Activated CD4-positive, alpha-beta T cell treated with anti-CD3 and anti-CD28 coated beads, Interleukin-2, amount 50 U/mL, for 1 hour (primary cell): ENCODE measurements at regions not wholly inside any gene's neighbourhood (a gene's known extent, or its start where the extent isn't known, plus 50 kb on each side); places are given as distances from the start of the nearest gene placed in this dataset.

ENCODE experiments used
- DNase-seq: peaks from one replicate; pipeline ENCODE4 v3.0.0-alpha.2; 2020

DNA sequence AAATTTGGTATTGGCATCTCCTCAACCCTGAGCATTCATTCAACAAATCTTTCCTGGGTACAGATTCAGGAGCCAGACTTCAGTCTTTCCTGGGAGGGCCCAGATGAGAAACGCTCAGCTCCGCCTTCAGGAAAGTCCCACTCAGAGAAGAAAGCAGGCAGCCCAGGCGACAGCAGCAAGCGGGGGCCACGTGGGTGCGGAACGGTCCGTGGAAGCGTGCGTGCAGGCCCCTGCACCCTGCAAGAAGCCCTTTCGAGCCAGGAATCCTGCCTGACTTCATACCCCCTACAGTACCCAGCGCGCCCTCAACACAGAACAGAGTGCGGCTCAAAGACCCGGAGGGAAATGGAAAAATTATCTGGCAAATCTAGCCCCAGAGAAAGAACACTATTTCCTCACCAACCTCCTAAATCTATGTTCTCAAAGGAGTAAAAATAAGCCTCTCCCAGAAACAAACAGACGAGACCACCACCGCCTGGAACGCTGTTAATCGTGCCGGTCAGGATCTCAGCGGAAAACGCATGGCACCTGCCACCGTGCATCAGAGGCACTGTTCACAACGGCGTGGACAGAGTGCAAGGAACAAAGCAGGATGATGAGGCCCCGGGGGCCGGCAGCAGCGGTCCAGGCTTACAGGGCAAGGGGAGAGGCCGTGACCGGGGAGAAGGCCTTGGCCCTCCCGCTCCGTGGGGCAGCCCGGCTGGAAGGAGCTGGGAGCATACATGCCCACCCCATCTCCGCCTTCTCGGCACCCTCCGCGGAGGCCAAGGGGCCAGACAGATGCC lies 318.3 kb downstream of the EIPR1 start:
- no peak for DNase-seq

DNA sequence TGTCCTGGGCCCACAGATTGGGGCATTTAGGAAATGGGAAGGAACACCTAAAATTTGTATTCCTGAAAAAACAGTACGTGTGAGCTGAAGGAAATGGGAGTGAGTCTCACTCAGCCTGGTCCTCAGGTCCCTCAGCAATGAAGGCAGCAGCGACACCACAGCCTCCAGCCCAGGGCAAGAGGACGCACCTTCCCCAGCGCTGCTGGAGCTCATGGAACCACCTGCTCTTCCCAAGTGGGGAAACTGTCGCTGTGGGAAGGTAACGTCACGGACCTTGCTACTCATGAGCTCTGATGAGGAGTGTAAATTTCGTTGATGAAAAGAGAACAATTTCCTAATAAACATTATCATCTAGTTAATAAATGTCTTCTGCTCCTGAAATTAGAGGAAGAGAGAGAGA lies 323.6 kb downstream of the EIPR1 start:
- no peak for DNase-seq

DNA sequence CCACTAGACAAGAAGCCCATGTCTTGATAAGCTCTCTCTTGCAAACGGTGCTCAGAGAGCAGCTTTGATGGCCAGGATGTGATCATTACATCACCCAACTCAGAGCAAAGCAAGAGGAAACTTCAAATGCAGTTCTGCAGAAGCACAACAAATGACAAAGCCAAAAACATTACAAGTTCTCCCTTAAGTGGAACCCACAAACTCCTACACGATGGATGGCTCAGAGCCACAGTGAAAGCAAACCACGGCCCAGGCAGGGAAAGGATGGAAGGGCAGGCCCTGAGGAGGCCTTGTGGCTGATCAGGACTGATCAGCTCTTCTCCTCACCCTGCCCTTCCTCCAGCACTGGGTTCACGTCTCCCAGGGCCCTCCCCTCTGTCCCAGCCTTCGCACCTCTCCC lies 326.4 kb downstream of the EIPR1 start:
- no peak for DNase-seq

DNA sequence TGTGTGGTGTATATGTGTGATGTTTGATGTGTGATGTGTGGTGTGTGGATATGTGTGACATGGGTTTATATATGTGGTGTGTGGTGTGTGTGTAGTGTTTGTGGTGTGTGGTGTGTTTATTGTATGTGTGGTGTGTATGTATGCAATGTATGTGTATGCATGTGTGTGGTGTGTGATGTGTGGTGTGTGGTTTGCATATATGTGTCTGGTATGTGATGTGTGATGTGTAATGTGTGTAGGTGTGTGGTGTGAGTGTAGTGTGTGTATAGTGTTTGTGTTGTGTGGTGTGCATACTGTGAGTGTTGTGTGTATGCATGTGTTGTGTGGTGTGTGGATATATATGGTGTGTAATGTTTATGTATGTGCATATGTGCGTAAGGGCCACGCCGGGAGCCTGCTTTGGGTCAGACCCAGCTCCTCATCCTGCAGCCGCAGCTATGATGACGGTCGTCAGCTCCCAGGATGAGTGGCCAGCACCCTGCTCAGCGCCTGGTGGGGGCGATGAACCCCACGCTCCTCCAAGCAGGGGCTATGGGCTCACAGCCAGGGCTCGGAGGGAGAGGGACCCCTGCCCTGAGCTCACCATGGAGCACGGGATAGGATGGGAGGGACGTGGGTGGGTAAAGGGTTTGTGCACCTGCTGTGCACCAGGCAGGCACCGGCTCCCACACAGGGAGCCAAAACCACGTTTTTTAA lies 331.3 kb downstream of the EIPR1 start:
- no peak for DNase-seq

DNA sequence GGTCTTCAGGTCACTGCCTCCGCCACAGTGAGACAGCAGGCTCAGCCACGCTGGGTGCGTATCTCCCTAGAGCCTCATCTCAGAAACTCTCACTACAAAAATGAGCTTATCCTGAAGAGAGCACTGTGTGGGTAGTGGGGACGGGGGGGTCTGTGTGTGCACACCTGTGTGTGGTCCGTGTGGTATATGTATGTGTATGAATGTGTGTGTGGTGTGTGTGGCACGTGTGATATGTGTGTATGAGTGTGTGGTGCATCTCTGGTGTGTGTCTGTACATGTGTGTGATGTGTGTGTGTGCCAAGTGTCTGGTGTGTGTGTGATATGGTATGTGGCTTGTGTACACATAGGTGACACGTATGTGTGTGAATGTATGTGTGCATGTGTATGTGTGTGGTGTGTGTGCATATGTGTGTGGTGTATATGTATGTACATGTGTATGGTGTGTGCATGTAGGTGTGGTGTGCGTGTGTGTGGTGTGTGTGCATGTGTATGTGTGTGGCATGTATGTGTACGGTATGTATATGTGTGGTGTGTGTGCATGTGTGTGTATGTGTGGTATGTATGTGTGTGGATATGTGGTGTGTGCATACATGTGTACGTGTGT lies 332.2 kb downstream of the EIPR1 start:
- DNase-seq: no peak

DNA sequence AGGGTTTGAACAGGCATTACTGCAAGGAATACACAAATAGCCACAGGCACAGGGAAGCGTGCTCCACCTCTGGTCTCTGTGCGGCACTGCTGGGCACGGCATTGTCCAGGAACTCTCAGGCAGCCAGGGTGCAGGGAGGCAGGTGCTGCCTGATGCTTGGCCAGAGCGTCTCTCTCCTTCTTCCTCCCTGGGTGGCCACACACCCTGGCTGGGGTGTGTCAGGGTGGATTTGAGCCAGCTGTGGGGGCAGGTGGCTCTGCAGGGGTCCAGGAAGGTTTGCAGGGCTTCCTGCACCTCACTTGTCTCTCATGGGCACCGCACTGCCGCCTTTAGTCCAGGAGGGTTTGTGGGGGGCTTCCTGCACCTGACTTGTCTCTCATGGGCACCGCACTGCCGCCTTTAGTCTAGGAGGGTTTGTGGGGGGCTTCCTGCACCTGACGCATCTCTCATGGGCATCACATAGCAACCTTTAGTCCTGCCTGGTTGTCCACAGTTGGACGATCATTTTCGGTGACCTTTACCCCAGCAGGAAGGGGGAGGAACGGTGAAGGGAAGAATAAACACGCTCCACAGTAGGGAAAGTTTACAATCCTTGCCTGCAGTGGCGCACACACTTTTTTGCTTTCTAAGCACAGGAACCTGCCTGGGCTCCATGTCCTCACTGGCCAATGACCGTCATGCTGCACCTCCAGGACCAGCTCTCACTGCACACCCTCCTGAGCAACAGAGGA lies 332.9 kb downstream of the EIPR1 start:
- DNase-seq: no peak

DNA sequence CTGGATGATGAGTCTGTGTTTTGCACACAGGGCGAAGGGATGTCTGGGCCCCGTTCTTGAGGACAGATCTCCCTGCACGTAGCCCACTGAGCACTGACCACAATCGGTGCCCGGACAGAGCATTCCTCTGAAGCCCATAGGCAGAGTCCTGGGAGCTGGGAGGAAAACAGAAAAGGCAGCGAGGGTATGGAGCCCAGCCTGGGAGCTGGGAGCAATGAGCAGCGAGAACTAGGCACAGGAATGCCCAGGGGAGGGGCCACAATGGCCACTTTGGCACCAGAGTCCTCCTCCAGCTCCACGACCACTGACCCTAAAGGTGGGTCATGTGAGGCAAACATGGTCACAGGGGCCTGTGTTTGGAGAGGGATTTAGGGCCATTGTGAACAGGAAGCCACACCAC lies 333.9 kb downstream of the EIPR1 start:
- no peak for DNase-seq

DNA sequence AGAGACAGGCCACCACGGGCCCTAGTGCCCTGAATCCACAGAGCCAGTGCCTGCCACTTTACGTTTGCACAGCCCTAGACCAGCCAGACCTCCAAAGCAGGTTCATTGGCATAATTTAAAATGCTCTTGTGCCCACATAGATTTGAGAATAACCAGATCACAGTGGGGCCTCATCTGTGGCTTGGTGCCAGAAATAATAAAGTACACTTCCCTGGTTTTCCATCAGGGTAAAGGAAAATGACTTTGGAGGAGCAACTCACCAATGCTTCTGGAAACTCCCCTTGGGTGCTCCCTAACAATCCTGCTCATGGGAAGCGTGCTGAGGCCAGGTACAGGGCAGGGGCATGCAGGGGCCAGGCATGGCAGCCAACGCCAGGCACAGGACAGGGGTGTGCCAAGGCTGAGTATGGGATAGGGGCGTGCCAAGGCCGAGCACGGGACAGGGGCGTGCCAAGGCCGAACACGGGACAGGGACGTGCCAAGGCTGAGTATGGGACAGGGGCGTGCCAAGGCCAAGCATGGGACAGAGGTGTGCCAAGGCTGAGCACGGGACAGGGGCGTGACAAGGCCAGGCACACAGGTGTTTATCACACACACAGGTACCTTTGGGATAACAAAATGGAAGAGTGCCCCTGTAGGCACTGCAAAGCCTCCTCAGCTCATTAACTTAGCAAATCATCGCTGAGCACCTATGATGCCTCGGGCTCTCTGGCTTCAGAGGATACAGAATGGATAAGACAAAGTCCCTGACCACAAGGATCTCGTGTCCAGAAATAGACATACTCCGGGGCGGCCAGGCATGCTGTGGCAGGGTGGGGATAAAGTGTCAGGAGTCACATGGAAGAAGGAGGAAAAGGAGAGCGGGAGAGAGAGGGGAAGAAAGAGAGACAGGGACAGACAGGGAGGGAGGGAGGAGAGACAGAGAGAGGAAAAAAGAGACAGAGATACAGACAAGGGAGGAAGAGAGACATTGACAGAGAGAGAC lies 334.7 kb downstream of the EIPR1 start:
- DNase-seq: no peak

DNA sequence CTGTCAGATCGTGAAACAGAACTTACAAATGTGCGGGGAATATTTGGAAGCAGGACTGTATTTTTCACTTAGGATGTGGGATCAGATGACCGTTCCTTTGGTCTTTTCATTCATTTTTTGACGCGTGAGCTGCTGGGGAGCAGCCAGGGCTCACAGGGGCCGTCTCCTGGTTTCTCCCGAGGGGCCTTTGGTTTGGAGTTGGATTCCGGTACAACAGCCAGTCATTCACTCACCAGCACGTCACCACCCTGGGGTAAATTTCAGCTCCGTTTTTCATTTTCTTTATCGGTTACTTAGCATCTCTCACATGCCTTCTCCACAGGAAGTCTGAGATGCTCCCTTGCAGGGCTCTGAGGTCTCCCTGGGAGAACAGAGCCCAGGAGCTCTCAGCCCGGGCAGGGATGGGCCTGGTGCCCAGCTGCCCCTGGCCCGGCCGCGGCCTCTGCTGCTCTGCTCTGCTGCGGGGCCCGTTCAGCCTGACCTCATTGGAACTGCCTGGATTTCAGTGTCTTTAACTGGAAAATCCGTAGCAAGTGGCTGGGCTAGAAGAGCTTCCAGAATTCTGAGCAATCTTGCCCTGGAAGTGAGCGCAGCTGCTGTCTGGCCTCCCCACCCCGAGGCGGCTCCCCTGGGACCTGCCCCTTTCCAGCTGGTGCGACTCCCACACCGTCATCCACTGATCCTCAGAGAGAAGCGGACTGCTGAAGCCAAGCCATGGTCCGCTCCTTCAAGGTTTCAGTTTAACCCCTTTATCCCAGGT lies 335.6 kb downstream of the EIPR1 start:
- no peak for DNase-seq

DNA sequence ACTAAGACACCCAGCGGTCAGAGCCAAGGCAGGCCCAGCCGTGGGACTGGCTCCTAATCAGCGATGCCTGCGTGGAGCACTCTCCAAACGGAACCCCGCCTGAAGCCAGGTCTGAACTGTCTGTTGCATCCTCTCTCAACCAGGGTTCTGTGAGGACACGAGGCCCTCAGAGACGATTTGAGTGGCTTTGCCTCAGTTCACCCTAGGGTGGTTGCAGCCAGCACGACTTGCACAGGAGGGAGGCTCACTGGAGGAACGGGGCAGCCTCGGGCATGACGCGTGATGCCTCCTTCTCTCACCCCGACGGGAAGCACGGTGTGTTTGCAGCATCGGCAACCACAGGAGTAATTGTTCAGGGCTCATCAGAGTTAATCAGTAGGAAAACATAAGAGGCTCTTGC lies 336.4 kb downstream of the EIPR1 start:
- DNase-seq: no peak

DNA sequence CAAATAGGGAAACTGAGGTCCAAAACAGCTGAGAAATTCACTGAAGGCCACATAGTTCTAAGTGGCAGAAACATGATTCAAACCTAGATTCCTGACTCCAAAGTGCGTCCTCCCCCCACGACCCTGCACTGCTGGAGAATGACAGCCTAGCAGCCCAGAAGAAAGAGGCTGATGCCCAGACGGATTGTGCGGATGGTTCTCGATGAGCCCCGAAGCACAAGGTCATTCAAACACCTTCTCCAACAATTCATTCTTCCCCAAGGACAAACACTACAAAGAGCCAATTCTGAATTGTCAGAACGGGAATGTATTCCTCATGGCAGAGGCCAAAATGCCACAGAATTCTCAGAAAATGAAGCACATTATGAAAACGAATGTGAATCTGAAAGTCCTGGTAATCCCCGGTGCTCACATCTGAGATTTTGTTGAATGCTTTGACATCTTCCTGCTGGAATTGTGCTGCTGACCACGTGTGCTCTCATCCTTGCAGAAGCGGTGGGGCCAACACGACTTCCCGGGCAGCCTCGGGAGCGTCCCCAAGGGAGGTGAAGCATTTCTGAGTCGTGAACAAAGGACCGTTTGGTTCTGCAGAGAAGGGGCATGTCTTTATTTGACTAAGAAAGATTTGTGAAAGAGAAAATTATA lies 337.0 kb downstream of the EIPR1 start:
- DNase-seq: no peak

DNA sequence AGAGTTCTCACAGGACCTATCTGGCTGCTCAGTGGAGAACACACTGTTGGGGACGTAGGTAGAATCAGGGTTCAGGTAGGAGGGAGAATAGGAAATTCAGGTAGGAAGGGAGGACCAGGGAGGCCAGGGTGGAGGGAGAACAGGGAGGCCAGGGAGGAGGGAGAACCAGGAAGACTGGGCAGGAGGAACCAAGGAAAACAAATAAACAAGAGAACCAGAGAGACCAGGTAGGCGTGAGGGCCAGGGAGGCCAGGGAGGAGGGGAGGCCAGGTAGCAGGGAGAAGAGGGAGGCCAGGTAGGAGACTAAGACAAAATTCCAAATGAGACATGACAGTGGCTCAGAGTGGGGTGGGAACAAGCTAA lies 337.6 kb downstream of the EIPR1 start:
- DNase-seq: no peak

DNA sequence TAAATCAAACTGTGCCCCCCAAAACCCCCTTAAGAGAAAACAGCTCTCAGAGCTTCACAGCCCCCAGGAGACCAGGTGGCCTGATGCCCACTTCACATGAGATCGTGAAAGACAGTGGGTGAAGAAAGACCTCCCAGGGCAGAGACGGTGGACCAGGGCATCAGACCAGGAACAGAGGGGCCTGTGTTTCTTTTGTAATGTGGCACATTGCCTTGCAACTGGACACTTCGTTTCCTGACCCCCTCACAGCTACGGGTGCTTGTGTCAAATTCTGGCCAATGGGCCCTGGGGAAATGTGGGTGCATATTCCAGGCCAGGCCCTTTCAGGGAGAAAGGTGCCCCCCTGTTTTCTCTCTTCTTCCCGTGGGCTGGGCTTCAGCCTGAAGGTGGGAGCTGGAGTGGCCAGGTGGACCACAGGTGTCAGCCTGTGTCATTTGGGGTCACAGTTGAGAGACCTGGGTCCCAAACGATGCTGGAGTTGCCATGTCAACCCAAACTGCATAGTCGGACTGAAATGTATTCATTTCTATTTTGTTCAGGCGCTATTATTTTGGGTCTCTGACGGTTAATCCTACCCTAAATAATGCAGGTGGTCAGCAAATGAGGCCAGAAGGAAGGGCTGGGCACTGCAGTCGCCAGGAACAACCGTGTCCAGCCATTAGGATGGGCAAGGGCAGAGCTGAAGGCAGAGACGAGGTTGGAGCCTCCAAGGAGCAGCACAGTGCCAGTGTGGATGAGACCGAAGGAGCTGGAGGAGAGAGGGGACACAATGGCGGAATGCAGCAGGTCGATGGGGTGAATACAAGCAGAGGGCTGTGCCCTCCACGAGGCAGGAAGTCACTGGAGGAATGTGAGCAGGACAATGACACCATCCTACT lies 338.2 kb downstream of the EIPR1 start:
- no peak for DNase-seq

DNA sequence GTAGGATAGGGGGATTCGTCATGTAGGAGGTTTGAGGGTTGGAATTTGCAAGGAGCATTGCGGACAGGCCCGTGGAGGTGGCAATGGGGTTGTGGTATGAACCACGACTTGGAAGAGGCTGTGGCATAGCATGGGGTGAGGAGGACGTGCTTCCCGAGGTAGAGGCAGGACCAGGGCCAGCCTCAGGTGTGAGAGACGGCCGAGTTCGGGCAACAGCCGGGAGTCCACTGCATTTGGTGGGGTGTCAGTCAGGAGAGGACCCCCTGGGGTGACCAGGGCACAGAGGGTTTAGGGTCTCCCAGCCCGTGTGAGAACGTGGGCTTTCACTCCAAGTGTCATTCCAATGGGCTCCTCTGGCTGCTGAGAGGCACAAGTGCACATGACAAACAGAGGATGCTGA lies 339.0 kb downstream of the EIPR1 start:
- DNase-seq: no peak

DNA sequence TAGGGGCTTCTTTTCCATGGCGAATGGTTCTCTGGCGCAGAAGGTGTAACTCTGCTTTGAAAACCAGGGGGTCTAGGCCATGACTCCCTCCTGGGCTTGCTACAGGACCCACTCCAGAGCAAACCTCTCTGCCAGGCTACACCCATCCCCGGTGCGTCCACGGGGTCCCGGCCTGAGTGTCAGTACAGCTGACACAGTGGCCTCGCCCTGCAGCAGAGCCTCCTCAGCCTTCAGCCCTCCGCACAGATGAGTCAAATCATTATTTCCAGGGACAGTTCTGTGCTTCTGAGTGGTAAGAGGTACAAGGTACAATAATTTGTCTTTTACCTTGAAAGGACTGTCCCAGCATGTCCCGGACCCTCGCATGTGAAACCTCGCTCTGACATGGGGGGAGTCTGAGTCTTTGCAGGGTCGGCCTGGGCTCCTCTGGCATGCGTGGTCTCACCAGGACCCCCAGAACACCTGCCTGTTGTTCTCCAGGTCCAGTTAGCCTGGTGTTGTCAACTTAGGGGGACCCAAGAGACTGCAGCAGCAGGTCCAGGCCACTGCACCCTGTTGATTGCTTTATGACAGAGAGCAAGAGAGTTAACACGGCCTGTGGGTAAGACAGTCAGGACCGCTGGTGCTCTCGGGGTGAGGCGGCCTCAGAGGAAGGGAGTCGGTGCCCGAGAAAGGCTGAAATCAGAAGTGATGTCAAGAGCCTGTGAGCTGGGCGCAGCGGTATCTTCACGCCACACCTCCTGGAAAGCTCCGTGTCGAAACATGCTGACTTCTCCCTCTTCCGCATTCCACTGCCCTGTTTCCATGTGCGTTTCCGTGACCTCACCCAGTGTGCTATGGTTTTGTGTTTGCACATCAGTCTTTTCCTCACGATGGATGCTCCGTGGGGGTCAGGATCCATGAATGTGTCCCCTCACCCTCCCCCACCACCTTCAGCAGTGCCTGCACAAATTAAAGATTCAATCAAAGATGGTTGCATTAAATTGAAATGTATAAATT lies 340.1 kb downstream of the EIPR1 start:
- no peak for DNase-seq

DNA sequence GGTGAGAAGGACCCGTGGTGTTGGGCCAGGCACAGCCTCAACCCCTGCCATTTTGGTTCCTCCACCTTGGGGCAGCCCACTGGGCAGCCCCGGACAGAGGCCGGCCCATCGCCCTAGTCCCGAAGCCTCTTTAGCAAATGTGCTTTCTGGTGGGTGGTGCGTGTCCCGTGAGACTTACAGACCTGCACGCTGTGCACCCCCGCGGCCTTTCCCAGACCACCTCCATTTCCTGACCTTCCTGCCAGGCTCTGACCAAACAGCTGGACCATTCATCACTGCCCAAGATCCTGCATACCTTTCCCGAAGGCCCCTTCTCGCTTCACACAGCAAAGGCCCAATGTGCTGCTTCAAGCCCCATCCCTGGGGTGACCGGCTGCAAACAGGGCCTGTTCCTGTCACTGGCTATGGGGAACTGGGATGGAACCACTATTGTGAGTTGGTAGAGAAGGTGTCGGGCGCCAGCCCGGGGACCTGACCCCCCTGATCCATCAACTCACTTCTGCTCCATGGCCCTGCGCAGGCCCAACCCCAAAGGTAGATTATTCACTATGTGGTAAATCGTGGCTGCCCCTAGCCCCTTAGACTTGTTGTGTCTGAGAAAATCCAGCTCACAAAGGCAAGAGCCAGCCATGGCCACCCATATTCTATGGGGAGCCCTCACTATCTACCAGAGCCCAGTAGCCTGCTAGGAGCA lies 341.0 kb downstream of the EIPR1 start:
- DNase-seq: no peak

DNA sequence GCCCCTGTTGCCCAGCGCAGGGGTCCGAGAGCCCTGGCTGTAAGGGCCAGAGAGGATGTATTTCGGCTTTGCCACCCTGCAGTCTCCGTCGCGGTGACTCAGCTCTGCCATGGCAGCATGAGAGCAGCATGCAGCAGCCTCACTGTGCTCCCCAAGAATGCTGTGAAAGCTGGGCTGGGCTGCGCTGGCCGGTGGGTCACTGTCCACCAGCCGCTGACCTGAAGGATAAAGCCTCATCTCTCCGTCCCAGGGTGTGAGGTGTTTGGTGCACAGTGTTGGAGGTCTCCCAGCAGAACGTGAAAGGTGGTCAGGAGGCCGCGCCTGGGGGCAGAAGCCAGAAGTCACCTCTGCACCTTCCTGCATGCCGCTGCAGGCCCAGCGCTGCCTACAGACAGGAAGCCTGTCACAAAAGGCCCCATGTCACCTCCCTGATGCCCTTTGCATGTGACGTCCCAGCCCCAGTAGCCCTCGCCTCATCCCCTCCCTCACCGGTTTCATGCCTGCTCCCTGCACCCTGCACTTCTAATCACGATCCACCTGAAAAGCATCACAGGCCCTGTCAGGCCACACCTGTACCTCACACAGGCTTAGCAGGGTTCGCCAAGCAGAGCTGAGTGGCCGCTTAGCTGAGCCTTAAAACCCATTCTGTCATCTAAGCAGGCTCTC lies 342.1 kb downstream of the EIPR1 start:
- no peak for DNase-seq

DNA sequence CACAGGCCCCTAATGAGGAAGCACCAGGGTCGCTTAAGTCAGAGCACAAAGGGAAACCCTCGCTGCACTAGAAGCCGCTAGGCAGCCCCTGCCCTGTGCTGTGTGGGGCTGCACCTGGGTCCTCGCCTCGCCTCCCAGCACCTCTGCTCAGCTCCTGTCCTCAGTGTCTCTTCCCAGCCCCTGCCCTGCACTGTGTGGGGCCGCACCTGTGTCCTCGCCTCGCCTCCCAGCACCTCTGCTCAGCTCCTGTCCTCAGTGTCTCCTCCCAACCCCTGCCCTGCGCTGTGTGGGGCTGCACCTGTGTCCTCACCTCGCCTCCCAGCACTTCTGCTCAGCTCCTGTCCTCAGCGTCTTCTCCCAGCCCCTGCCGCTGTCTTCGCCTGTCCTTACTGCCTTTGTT lies 342.8 kb downstream of the EIPR1 start:
- DNase-seq: no peak
